ENCODE measurements at regions not wholly inside any gene's neighbourhood (a gene's known extent, or its start where the extent isn't known, plus 50 kb on each side); places are given as distances from the start of the nearest gene placed in this dataset.

GRCh38 chr13:59342400-59342799 lies 821.3 kb downstream of the DIAPH3 start:
- no peak for DNase-seq (ENCODE audit: low spot score)
- no peaks in the 10 kb centered on the region for H3K4me1 ChIP-seq (replicated peaks)
- no peak overlapping the region for H3K4me3 ChIP-seq
- intact Hi-C loops (cut with DNase I) = no loop called here
- no peaks in the 10 kb centered on the region for H3K27me3 ChIP-seq (replicated peaks; ENCODE audit: insufficient read depth)
- no peaks in the 10 kb centered on the region for H3K9me3 ChIP-seq
- H3K27ac ChIP-seq = no peak overlapping the region
- H3K36me3 ChIP-seq = no peaks in the 10 kb centered on the region
- 73% methylated on average over 5 of the region's 5 CpGs for WGBS
- TF ChIP-seq POLR2A (IDR thresholded peaks at IDR 0.05) (no peak), POLR2AphosphoS5 (IDR thresholded peaks at IDR 0.05) (no peak), CTCF (IDR thresholded peaks at IDR 0.05) (no peak)

- no peak overlapping the region for H3K4me3 ChIP-seq
- TF ChIP-seq POLR2A (IDR thresholded peaks at IDR 0.05) = no peak
- no peak for TF ChIP-seq POLR2AphosphoS5 (IDR thresholded peaks at IDR 0.05)
- TF ChIP-seq CTCF (IDR thresholded peaks at IDR 0.05) = no peak
- no peak for DNase-seq (ENCODE audit: low spot score)
- WGBS = 70% methylated on average over 3 of the region's 3 CpGs
- H3K36me3 ChIP-seq = no peaks in the 10 kb centered on the region
- H3K9me3 ChIP-seq = no peaks in the 10 kb centered on the region
- no peaks in the 10 kb centered on the region for H3K27me3 ChIP-seq (replicated peaks; ENCODE audit: insufficient read depth)
- intact Hi-C loops (cut with DNase I) = no loop called here
- no peak overlapping the region for H3K27ac ChIP-seq
- no peaks in the 10 kb centered on the region for H3K4me1 ChIP-seq (replicated peaks)
Measured at GRCh38 chr13:59343132-59343531, 820.6 kb downstream of the DIAPH3 start.

GRCh38 chr13:59343993-59344822 lies 819.5 kb downstream of the DIAPH3 start:
- Histone ChIP-seq H3K4me3 (no peak overlapping the region), H3K9me3 (no peaks in the 10 kb centered on the region), H3K4me1 (replicated peaks) (no peaks in the 10 kb centered on the region), H3K27ac (no peak overlapping the region), H3K36me3 (no peaks in the 10 kb centered on the region), H3K27me3 (replicated peaks; ENCODE audit: insufficient read depth) (no peaks in the 10 kb centered on the region)
- intact Hi-C loops (cut with DNase I) = no loop called here
- 73% methylated on average over 8 of the region's 8 CpGs for WGBS
- TF ChIP-seq CTCF (IDR thresholded peaks at IDR 0.05) (no peak), POLR2AphosphoS5 (IDR thresholded peaks at IDR 0.05) (no peak), POLR2A (IDR thresholded peaks at IDR 0.05) (no peak)
- no peak for DNase-seq (ENCODE audit: low spot score)

GRCh38 chr13:59345311-59345710 lies 818.4 kb downstream of the DIAPH3 start:
- TF ChIP-seq CTCF (IDR thresholded peaks at IDR 0.05) (no peak), POLR2AphosphoS5 (IDR thresholded peaks at IDR 0.05) (no peak), POLR2A (IDR thresholded peaks at IDR 0.05) (no peak)
- 51% methylated on average over 2 of the region's 2 CpGs for WGBS
- no peaks in the 10 kb centered on the region for H3K9me3 ChIP-seq
- no peaks in the 10 kb centered on the region for H3K27me3 ChIP-seq (replicated peaks; ENCODE audit: insufficient read depth)
- H3K36me3 ChIP-seq = no peaks in the 10 kb centered on the region
- H3K27ac ChIP-seq = no peak overlapping the region
- intact Hi-C loops (cut with DNase I) = no loop called here
- no peaks in the 10 kb centered on the region for H3K4me1 ChIP-seq (replicated peaks)
- DNase-seq (ENCODE audit: low spot score) = no peak
- H3K4me3 ChIP-seq = no peak overlapping the region

All from prostate gland (tissue), 2 donors.